ENCODE measurements at regions not wholly inside any gene's neighbourhood (a gene's known extent, or its start where the extent isn't known, plus 50 kb on each side); places are given as distances from the start of the nearest gene placed in this dataset.

DNA sequence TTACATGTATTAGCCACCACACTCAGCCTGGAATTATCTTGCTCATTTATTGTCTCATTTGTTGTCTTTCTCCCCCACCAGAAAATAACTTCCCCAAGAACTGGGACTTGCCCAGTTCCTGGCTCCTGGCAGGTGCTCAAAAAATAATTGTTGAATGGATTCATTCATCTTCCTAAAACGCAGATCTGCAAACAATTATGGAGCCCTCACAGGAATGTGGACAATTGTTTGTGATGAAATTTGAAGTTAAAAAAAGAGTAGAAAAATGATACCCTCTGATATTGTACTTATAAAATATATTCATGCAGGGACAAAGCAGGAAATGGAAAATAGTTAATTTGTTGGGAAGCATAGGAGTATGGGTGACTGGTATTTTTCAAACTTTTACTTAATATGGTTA is 60.7 kb upstream of the MAP1LC3B2 start:
- Histone ChIP-seq H3K9ac (ENCODE audit: extremely low read depth, insufficient read length, low read length) (no peak overlapping the region), H3K4me2 (ENCODE audit: insufficient read depth, insufficient read length, low read length) (no peak overlapping the region), H3T11ph (ENCODE audit: low read length) (no peak overlapping the region), H2BK20ac (ENCODE audit: low read depth, low read length, poor library complexity, severe bottlenecking) (no peak overlapping the region), H2BK5ac (ENCODE audit: insufficient read length, low read length) (no peak overlapping the region), H3K4ac (ENCODE audit: low read depth, low read length) (no peak overlapping the region), H3K14ac (ENCODE audit: insufficient read depth, low read length) (no peak overlapping the region), H3K79me2 (ENCODE audit: insufficient read depth, low read length) (no peaks in the 10 kb centered on the region), H3K27me3 (ENCODE audit: insufficient read depth, low read length) (no peaks in the 10 kb centered on the region), H3K23me2 (ENCODE audit: insufficient read length, low read depth, low read length, poor library complexity, severe bottlenecking) (no peaks in the 10 kb centered on the region), H3K27ac (ENCODE audit: insufficient read length, low read depth, low read length) (no peak overlapping the region), H4K91ac (ENCODE audit: insufficient read length, low read depth, low read length) (no peak overlapping the region), H3K56ac (ENCODE audit: insufficient read length, low read depth, low read length) (no peak overlapping the region), H4K8ac (replicated peaks; ENCODE audit: insufficient read length, low read depth, low read length) (no peak overlapping the region), H2BK120ac (ENCODE audit: low read depth, low read length, poor library complexity, severe bottlenecking) (no peak overlapping the region), H3K4me1 (ENCODE audit: insufficient read depth, low read length) (no peaks in the 10 kb centered on the region), H3K79me1 (ENCODE audit: insufficient read depth, low read depth, low read length, poor library complexity, severe bottlenecking) (no peaks in the 10 kb centered on the region), H4K5ac (ENCODE audit: insufficient read length, low read depth, low read length) (no peak overlapping the region), H3K9me3 (ENCODE audit: control insufficient read depth, low read depth, low read length) (no peaks in the 10 kb centered on the region), H2AFZ (ENCODE audit: low read length) (no peak overlapping the region), H3K18ac (ENCODE audit: insufficient read length, low read depth, low read length) (no peak overlapping the region), H3K23ac (ENCODE audit: insufficient read length, low read depth, low read length) (no peak overlapping the region), H4K20me1 (ENCODE audit: control insufficient read depth, insufficient read depth, insufficient read length) (no peaks in the 10 kb centered on the region), H2BK15ac (ENCODE audit: low read depth, low read length) (no peak overlapping the region), H2AK5ac (ENCODE audit: insufficient read length, low read length) (no peak overlapping the region), H2BK12ac (ENCODE audit: insufficient read length, low read depth, low read length) (no peak overlapping the region)
- no CpG with 5 or more reads among the region's 1 CpG for WGBS (ENCODE audit: extremely low coverage, insufficient read length, low lambda C conversion rate)
- DNase-seq = no peak
- no peaks in the 10 kb centered on the region for H3K36me3 Mint-ChIP-seq (ENCODE audit: insufficient read depth in 1 of 3, low read depth in 3 of 3)
- H3K27me3 Mint-ChIP-seq (ENCODE audit: low read depth) = peaks cover 3% of the 10 kb centered on the region; the same call in 1 of the 2 replicates
- H3K9me3 Mint-ChIP-seq = no peaks in the 10 kb centered on the region
- TF ChIP-seq, protein P1, sequence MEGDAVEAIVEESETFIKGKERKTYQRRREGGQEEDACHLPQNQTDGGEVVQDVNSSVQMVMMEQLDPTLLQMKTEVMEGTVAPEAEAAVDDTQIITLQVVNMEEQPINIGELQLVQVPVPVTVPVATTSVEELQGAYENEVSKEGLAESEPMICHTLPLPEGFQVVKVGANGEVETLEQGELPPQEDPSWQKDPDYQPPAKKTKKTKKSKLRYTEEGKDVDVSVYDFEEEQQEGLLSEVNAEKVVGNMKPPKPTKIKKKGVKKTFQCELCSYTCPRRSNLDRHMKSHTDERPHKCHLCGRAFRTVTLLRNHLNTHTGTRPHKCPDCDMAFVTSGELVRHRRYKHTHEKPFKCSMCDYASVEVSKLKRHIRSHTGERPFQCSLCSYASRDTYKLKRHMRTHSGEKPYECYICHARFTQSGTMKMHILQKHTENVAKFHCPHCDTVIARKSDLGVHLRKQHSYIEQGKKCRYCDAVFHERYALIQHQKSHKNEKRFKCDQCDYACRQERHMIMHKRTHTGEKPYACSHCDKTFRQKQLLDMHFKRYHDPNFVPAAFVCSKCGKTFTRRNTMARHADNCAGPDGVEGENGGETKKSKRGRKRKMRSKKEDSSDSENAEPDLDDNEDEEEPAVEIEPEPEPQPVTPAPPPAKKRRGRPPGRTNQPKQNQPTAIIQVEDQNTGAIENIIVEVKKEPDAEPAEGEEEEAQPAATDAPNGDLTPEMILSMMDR (conservative IDR thresholded peaks at IDR 0.05) = no peak
- no peak overlapping the region for H3K27ac Mint-ChIP-seq
- H3K4me3 Mint-ChIP-seq = no peak overlapping the region
- peaks cover 13 to 16% of the 10 kb centered on the region in 2 experiments for H3K4me1 Mint-ChIP-seq
